Central memory CD8-positive, alpha-beta T cell (primary cell): ENCODE measurements at regions not wholly inside any gene's neighbourhood (a gene's known extent, or its start where the extent isn't known, plus 50 kb on each side); places are given as distances from the start of the nearest gene placed in this dataset.

ENCODE experiments used
- ATAC-seq: fragments of 150-1000 bp; cut with Tn5 transposase; replicated peaks from 2 replicates; pipeline ENCODE4 v1.10.0; 2022; ENCODE audit warnings: mild to moderate bottlenecking, moderate FRiP score, moderate number of reproducible peaks; ENCODE audit not compliant: poor library complexity, severe bottlenecking; ENCODE audit errors: extremely low read depth
- DNase-seq, 2 donors: peaks; one replicate each; pipeline ENCODE4 v3.0.0; 2021; ENCODE audit warnings: low spot score in 2 of 2
- H3K27ac Mint-ChIP-seq: one replicate; pipeline ENCODE4 v1.8.0; 2022; ENCODE audit warnings: low read depth, mild to moderate bottlenecking, moderate library complexity, mixed read lengths
- H3K27me3 Mint-ChIP-seq: one replicate; pipeline ENCODE4 v1.8.0; 2022; ENCODE audit warnings: mixed read lengths
- H3K36me3 Mint-ChIP-seq: one replicate; pipeline ENCODE4 v1.8.0; 2022; ENCODE audit warnings: mild to moderate bottlenecking, moderate library complexity, mixed read lengths; ENCODE audit not compliant: insufficient read depth
- H3K4me1 Mint-ChIP-seq: one replicate; pipeline ENCODE4 v1.8.0; 2022; ENCODE audit warnings: mixed read lengths
- H3K4me3 Mint-ChIP-seq: one replicate; pipeline ENCODE4 v1.8.0; 2022; ENCODE audit warnings: mild to moderate bottlenecking, moderate library complexity, mixed read lengths
- H3K9me3 Mint-ChIP-seq: one replicate; pipeline ENCODE4 v1.8.0; 2022; ENCODE audit warnings: mixed read lengths

GRCh38 chr15:67981848-67982247 lies 72.3 kb upstream of the PIAS1 start:
- Mint-ChIP-seq H3K4me1 (no peaks in the 10 kb centered on the region), H3K27ac (no peak overlapping the region), H3K27me3 (no peaks in the 10 kb centered on the region), H3K9me3 (no peaks in the 10 kb centered on the region), H3K36me3 (peaks cover 2% of the 10 kb centered on the region), H3K4me3 (no peak overlapping the region)
- no peak for DNase-seq
- no peak for ATAC-seq

GRCh38 chr15:67991706-67992105 lies 62.4 kb upstream of the PIAS1 start:
- no peak overlapping the region for H3K27ac Mint-ChIP-seq
- no peaks in the 10 kb centered on the region for H3K4me1 Mint-ChIP-seq
- H3K36me3 Mint-ChIP-seq: peaks cover 2% of the 10 kb centered on the region
- ATAC-seq (no peak), DNase-seq (no peak)
- H3K27me3 Mint-ChIP-seq: peaks cover 14% of the 10 kb centered on the region
- H3K4me3 Mint-ChIP-seq: no peak overlapping the region
- H3K9me3 Mint-ChIP-seq: no peaks in the 10 kb centered on the region

GRCh38 chr15:67992411-67992810 lies 61.7 kb upstream of the PIAS1 start:
- H3K27ac Mint-ChIP-seq: no peak overlapping the region
- H3K27me3 Mint-ChIP-seq: peaks cover 14% of the 10 kb centered on the region
- H3K4me1 Mint-ChIP-seq: no peaks in the 10 kb centered on the region
- H3K9me3 Mint-ChIP-seq: no peaks in the 10 kb centered on the region
- H3K4me3 Mint-ChIP-seq: no peak overlapping the region
- no peak for DNase-seq
- no peak for ATAC-seq
- H3K36me3 Mint-ChIP-seq: peaks cover 3% of the 10 kb centered on the region

- H3K4me1 Mint-ChIP-seq: no peaks in the 10 kb centered on the region
- no peak for DNase-seq
- peaks cover 3% of the 10 kb centered on the region for H3K36me3 Mint-ChIP-seq
- no peaks in the 10 kb centered on the region for H3K9me3 Mint-ChIP-seq
- ATAC-seq: no peak
- no peak overlapping the region for H3K4me3 Mint-ChIP-seq
- H3K27ac Mint-ChIP-seq: no peak overlapping the region
- peaks cover 14% of the 10 kb centered on the region for H3K27me3 Mint-ChIP-seq
Measured at GRCh38 chr15:67992834-67993233, 61.3 kb upstream of the PIAS1 start.

GRCh38 chr15:67997996-67998395 lies 56.1 kb upstream of the PIAS1 start:
- Mint-ChIP-seq H3K9me3 (no peaks in the 10 kb centered on the region), H3K36me3 (peaks cover 1% of the 10 kb centered on the region), H3K27ac (no peak overlapping the region), H3K4me3 (no peak overlapping the region), H3K4me1 (no peaks in the 10 kb centered on the region), H3K27me3 (peaks cover 7% of the 10 kb centered on the region)
- DNase-seq (no peak), ATAC-seq (no peak)

- no peak for ATAC-seq
- Mint-ChIP-seq H3K27me3 (peaks cover 7% of the 10 kb centered on the region), H3K4me1 (no peaks in the 10 kb centered on the region), H3K27ac (no peak overlapping the region), H3K4me3 (no peak overlapping the region), H3K9me3 (no peaks in the 10 kb centered on the region), H3K36me3 (peaks cover 1% of the 10 kb centered on the region)
- DNase-seq: no peak
Measured at GRCh38 chr15:67998599-67999133, 55.4 kb upstream of the PIAS1 start.

- Mint-ChIP-seq H3K9me3 (no peaks in the 10 kb centered on the region), H3K4me3 (no peak overlapping the region), H3K36me3 (peaks cover 1% of the 10 kb centered on the region), H3K4me1 (no peaks in the 10 kb centered on the region), H3K27ac (no peak overlapping the region), H3K27me3 (peaks cover 7% of the 10 kb centered on the region)
- DNase-seq: no peak
- ATAC-seq: no peak
Measured at GRCh38 chr15:67999320-68000100, 54.6 kb upstream of the PIAS1 start.

GRCh38 chr15:68000754-68001153 lies 53.4 kb upstream of the PIAS1 start:
- Mint-ChIP-seq H3K27ac (no peak overlapping the region), H3K36me3 (peaks cover 1% of the 10 kb centered on the region), H3K4me1 (no peaks in the 10 kb centered on the region), H3K27me3 (peaks cover 7% of the 10 kb centered on the region), H3K4me3 (no peak overlapping the region), H3K9me3 (no peaks in the 10 kb centered on the region)
- DNase-seq (no peak), ATAC-seq (no peak)

- no peak for ATAC-seq
- Mint-ChIP-seq H3K4me1 (no peaks in the 10 kb centered on the region), H3K27me3 (peaks cover 7% of the 10 kb centered on the region), H3K36me3 (peaks cover 1% of the 10 kb centered on the region), H3K27ac (no peak overlapping the region), H3K4me3 (no peak overlapping the region), H3K9me3 (no peaks in the 10 kb centered on the region)
- no peak for DNase-seq
Measured at GRCh38 chr15:68001811-68002210, 52.3 kb upstream of the PIAS1 start.

GRCh38 chr15:68003297-68003696 lies 50.8 kb upstream of the PIAS1 start:
- peaks cover 19% of the 10 kb centered on the region for H3K27me3 Mint-ChIP-seq
- DNase-seq (no peak), ATAC-seq (no peak)
- no peak overlapping the region for H3K4me3 Mint-ChIP-seq
- peaks cover 11% of the 10 kb centered on the region for H3K9me3 Mint-ChIP-seq
- H3K27ac Mint-ChIP-seq: no peak overlapping the region
- no peaks in the 10 kb centered on the region for H3K36me3 Mint-ChIP-seq
- H3K4me1 Mint-ChIP-seq: no peaks in the 10 kb centered on the region
